H1 (cell line): ENCODE measurements at regions not wholly inside any gene's neighbourhood (a gene's known extent, or its start where the extent isn't known, plus 50 kb on each side); places are given as distances from the start of the nearest gene placed in this dataset.
A peak's percentile ranks its signal among the peaks of the same experiment; 100 is the strongest.

Experiments
- CTCF ChIA-PET: fragments of 300-600 bp; sonication (Branson Sonifier 250); formaldehyde crosslinking; loops from one replicate; lab custom pipeline; 2021; ENCODE audit not compliant: partially characterized antibody; lab: Charles Lee
- POLR2A ChIA-PET: fragments of 300-600 bp; sonication (Branson Sonifier 250); formaldehyde crosslinking; loops from one replicate; lab custom pipeline; 2021; ENCODE audit warnings: inconsistent platforms; ENCODE audit not compliant: partially characterized antibody; lab: Charles Lee
- DNase-seq, 2 experiments: peaks; one replicate each; pipeline versions ENCODE4 v3.0.0 to v3.0.0-alpha.2; 2010 to 2022; ENCODE audit warnings: low spot score in 2 of 2, low read depth in 1 of 2, mixed read lengths in 1 of 2
- FAIRE-seq: peaks from 2 replicates; lab custom pipeline; 2011; peaks lifted over from hg19 to GRCh38; lab: Jason Lieb, UNC
- H2AFZ ChIP-seq: 2 replicates; pipeline ENCODE4 v1.8.1; 2012; ENCODE audit warnings: low read length, inconsistent platforms
- H2AK5ac ChIP-seq: 2 replicates; pipeline ENCODE4 v1.6.1; 2013; ENCODE audit warnings: low read depth, low read length
- H2BK120ac ChIP-seq: replicated peaks from 2 replicates; pipeline ENCODE3; 2013; ENCODE audit warnings: low read depth, low read length, inconsistent platforms
- H2BK12ac ChIP-seq: 2 replicates; pipeline ENCODE4 v1.6.1; 2013; ENCODE audit warnings: low read depth, low read length
- H2BK15ac ChIP-seq: 2 replicates; pipeline ENCODE4 v1.6.1; 2013; ENCODE audit warnings: low read length
- H2BK20ac ChIP-seq: 2 replicates; pipeline ENCODE4 v1.6.1; 2013; ENCODE audit warnings: low read length
- H2BK5ac ChIP-seq: 2 replicates; pipeline ENCODE4 v1.6.1; 2013; ENCODE audit warnings: low read depth, low read length
- H3K14ac ChIP-seq: 2 replicates; pipeline ENCODE4 v1.6.1; 2013; ENCODE audit warnings: inconsistent platforms; ENCODE audit not compliant: insufficient read length
- H3K18ac ChIP-seq: 2 replicates; pipeline ENCODE4 v1.6.1; 2013; ENCODE audit warnings: low read length; ENCODE audit errors: extremely low read depth
- H3K23ac ChIP-seq: 2 replicates; pipeline ENCODE4 v1.6.1; 2013; ENCODE audit warnings: inconsistent platforms; ENCODE audit not compliant: insufficient read length
- H3K23me2 ChIP-seq: 2 replicates; pipeline ENCODE4 v1.6.1; 2013; ENCODE audit warnings: low read depth, low read length
- H3K27ac ChIP-seq: 2 replicates; pipeline ENCODE4 v1.6.1; 2011; ENCODE audit warnings: low read depth, low read length, inconsistent platforms
- H3K27me3 ChIP-seq, 4 experiments: replicated peaks in 1 of 4; 1 replicate in 1 of 4; 2 replicates in 3 of 4; pipeline versions ENCODE4 v1.6.1 to v1.8.1; 2011 to 2013; ENCODE audit warnings: low read length in 3 of 4, mild to moderate bottlenecking in 3 of 4, inconsistent platforms in 2 of 4, mixed read lengths in 2 of 4, moderate library complexity in 1 of 4; ENCODE audit not compliant: control insufficient read depth in 3 of 4, insufficient read depth in 3 of 4; ENCODE audit errors: extremely low read depth in 1 of 4
- H3K36me3 ChIP-seq, 4 experiments: 2 replicates each; pipeline versions ENCODE4 v1.6.1 to v1.8.1; 2011 to 2013; ENCODE audit warnings: mild to moderate bottlenecking in 4 of 4, low read length in 3 of 4, moderate library complexity in 2 of 4, control low read depth in 1 of 4, inconsistent platforms in 1 of 4; ENCODE audit not compliant: insufficient read depth in 4 of 4, control insufficient read depth in 2 of 4
- H3K4ac ChIP-seq: replicated peaks from 2 replicates; pipeline ENCODE3; 2013; ENCODE audit warnings: low read length, low read depth, mixed read lengths, inconsistent platforms; ENCODE audit not compliant: insufficient read length
- H3K4me1 ChIP-seq, 4 experiments: replicated peaks in 1 of 4; 1 replicate in 1 of 4; 2 replicates in 3 of 4; pipeline versions ENCODE4 v1.6.1 to v1.8.1; 2011 to 2013; ENCODE audit warnings: low read length in 3 of 4, inconsistent platforms in 2 of 4, mixed read lengths in 1 of 4; ENCODE audit not compliant: insufficient read depth in 4 of 4, control insufficient read depth in 3 of 4
- H3K4me2 ChIP-seq, 2 experiments: 2 replicates each; pipeline versions ENCODE4 v1.6.1 to v1.8.1; 2011 to 2013; ENCODE audit warnings: low read depth in 2 of 2, low read length in 2 of 2, control low read depth in 1 of 2, inconsistent platforms in 1 of 2, mild to moderate bottlenecking in 1 of 2; ENCODE audit not compliant: insufficient read depth in 1 of 2
- H3K4me3 ChIP-seq, 4 experiments: fragments of 200-600, 300-600 bp in 1 of 4; sonication (generic), shearing (Covaris generic), sonication (Bioruptor Twin) in 1 of 4; 2 replicates each; pipeline versions ENCODE4 v1.5.1 to v1.8.1; 2011 to 2016; ENCODE audit warnings: low read length in 4 of 4, low read depth in 3 of 4, control low read depth in 2 of 4, inconsistent platforms in 2 of 4, mild to moderate bottlenecking in 2 of 4, mixed read lengths in 1 of 4, moderate library complexity in 1 of 4; ENCODE audit not compliant: insufficient read depth in 2 of 4; ENCODE audit errors: extremely low read depth in 1 of 4
- H3K56ac ChIP-seq: replicated peaks from 2 replicates; pipeline ENCODE3; 2013; ENCODE audit warnings: low read depth, mild to moderate bottlenecking, mixed read lengths, low read length, inconsistent platforms; ENCODE audit not compliant: insufficient read length
- H3K79me1 ChIP-seq: 2 replicates; pipeline ENCODE4 v1.6.1; 2013; ENCODE audit warnings: low read depth, low read length, control low read depth
- H3K79me2 ChIP-seq, 2 experiments: 2 replicates each; pipeline versions ENCODE4 v1.6.1 to v1.8.1; 2012 to 2013; ENCODE audit warnings: low read length in 2 of 2, mild to moderate bottlenecking in 2 of 2, inconsistent platforms in 1 of 2; ENCODE audit not compliant: insufficient read depth in 2 of 2, control insufficient read depth in 1 of 2
- H3K9ac ChIP-seq, 4 experiments: replicated peaks in 1 of 4; 1 replicate in 1 of 4; 2 replicates in 3 of 4; pipeline versions ENCODE4 v1.6.1 to v1.8.1; 2011 to 2013; ENCODE audit warnings: low read depth in 3 of 4, low read length in 3 of 4, control low read depth in 2 of 4, mild to moderate bottlenecking in 2 of 4, moderate library complexity in 2 of 4, inconsistent platforms in 1 of 4; ENCODE audit errors: extremely low read depth in 1 of 4
- H3K9me3 ChIP-seq, 2 experiments: 2 replicates each; pipeline versions ENCODE4 v1.6.1 to v1.8.1; 2012 to 2013; ENCODE audit warnings: mild to moderate bottlenecking in 2 of 2, moderate library complexity in 2 of 2, control low read depth in 1 of 2, inconsistent platforms in 1 of 2, low read depth in 1 of 2, low read length in 1 of 2, mixed read lengths in 1 of 2; ENCODE audit not compliant: insufficient read depth in 2 of 2
- H4K20me1 ChIP-seq, 2 experiments: replicated peaks in 1 of 2; 2 replicates each; pipeline versions ENCODE3 to v1.8.1; 2011 to 2013; ENCODE audit warnings: inconsistent platforms in 2 of 2, low read length in 2 of 2, mild to moderate bottlenecking in 1 of 2; ENCODE audit not compliant: insufficient read depth in 2 of 2, control insufficient read depth in 1 of 2
- H4K5ac ChIP-seq: 2 replicates; pipeline ENCODE4 v1.6.1; 2013; ENCODE audit warnings: low read length, low read depth, mixed read lengths, inconsistent platforms; ENCODE audit not compliant: insufficient read length
- H4K8ac ChIP-seq: 2 replicates; pipeline ENCODE4 v1.8.0; 2013; ENCODE audit warnings: mild to moderate bottlenecking, moderate library complexity, low read length, inconsistent platforms; ENCODE audit not compliant: insufficient read depth; ENCODE audit errors: extremely low read depth
- H4K91ac ChIP-seq: replicated peaks from 2 replicates; pipeline ENCODE3; 2013; ENCODE audit warnings: low read length, mixed read lengths, inconsistent platforms; ENCODE audit not compliant: insufficient read length
- CREB1 ChIP-seq: IDR thresholded peaks from 2 replicates; pipeline ENCODE4 v1.6.1; 2012; ENCODE audit warnings: inconsistent platforms
- EGR1 ChIP-seq: IDR thresholded peaks from 2 replicates; pipeline ENCODE4 v1.6.1; 2011; ENCODE audit warnings: low read depth, low read length, borderline replicate concordance
- MAFK ChIP-seq: IDR thresholded peaks from 2 replicates; pipeline ENCODE4 v1.6.1; 2012; ENCODE audit warnings: low read depth, mild to moderate bottlenecking, improper control_type of control experiment, low read length
- RXRA ChIP-seq: IDR thresholded peaks from 2 replicates; pipeline ENCODE4 v1.6.1; 2011; ENCODE audit warnings: low read depth, mild to moderate bottlenecking, low read length, moderate library complexity; ENCODE audit not compliant: insufficient read depth
- SRF ChIP-seq: IDR thresholded peaks from 2 replicates; pipeline ENCODE4 v1.6.1; 2011; ENCODE audit warnings: mild to moderate bottlenecking, low read depth, low read length, moderate library complexity
- WGBS, 2 experiments: shearing (Covaris generic) in 1 of 2; methylation state at CpG; one replicate each; pipeline versions ENCODE4 v1.1.6 to v1.1.7; 2013 to 2015; ENCODE audit warnings: low lambda C conversion rate in 2 of 2, mixed read lengths in 2 of 2, inconsistent platforms in 1 of 2, low coverage in 1 of 2, missing lambda C conversion rate in 1 of 2; ENCODE audit not compliant: insufficient replicate concordance in 2 of 2, insufficient coverage in 1 of 2, insufficient read length in 1 of 2; ENCODE audit errors: extremely low coverage in 1 of 2, missing lambda C conversion rate in 1 of 2; 5-methylcytosine and 5-hydroxymethylcytosine counted together
- TF ChIP-seq, protein P1 (sequence below): IDR thresholded peaks from 2 replicates; pipeline ENCODE4 v1.6.1; 2012; ENCODE audit warnings: inconsistent platforms

DNA sequence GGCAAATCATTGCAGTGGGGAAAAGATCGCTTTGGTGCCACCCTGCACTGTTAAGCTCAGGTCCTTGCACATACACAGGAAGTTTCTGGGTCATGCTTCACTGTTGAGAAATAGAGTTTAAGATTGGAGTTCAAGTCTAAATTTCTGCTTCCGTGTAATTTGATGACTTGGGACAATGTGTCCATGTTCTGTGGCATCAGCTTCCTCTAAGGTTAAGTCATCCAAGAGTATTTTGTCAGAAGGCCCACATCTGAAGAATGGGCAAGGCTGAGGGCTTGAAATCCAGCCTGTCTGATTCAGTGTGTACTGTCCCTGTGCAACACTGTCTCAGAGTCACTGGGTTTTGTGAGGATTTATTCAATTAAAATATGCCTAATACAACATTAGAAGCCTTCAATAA is 880.7 kb downstream of the SUCLG1 start:
- DNase-seq: no peak
- peak overlapping the region; percentile 8; the same call in 1 of the 2 replicates for H2AFZ ChIP-seq

More for the DNA sequence above, 880.7 kb downstream of the SUCLG1 start:
- no peak overlapping the region for H4K5ac ChIP-seq
- H3K4me1 ChIP-seq: no peaks in the 10 kb centered on the region
- no peaks in the 10 kb centered on the region for H3K23me2 ChIP-seq
- no peak overlapping the region for H4K91ac ChIP-seq
- WGBS, 2 experiments: 93% methylated on average over 2 of the region's 2 CpGs; no CpG with 5 or more reads in 1 of the 2 experiments
- H3K27ac ChIP-seq: no peak overlapping the region
- H2AK5ac ChIP-seq: no peak overlapping the region
- H3K18ac ChIP-seq: no peak overlapping the region
- H3K27me3 ChIP-seq: no peaks in the 10 kb centered on the region
- no peak overlapping the region for H2BK20ac ChIP-seq
- H3K9me3 ChIP-seq: no peaks in the 10 kb centered on the region
- no peak overlapping the region for H4K8ac ChIP-seq
- no peak for TF ChIP-seq MAFK
- TF ChIP-seq, protein P1, sequence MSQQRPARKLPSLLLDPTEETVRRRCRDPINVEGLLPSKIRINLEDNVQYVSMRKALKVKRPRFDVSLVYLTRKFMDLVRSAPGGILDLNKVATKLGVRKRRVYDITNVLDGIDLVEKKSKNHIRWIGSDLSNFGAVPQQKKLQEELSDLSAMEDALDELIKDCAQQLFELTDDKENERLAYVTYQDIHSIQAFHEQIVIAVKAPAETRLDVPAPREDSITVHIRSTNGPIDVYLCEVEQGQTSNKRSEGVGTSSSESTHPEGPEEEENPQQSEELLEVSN: no peak
- no peak for TF ChIP-seq EGR1
- no peak for TF ChIP-seq SRF
- TF ChIP-seq RXRA: no peak
- TF ChIP-seq CREB1: no peak
- H3K36me3 ChIP-seq: no peaks in the 10 kb centered on the region
- H3K4ac ChIP-seq: no peak overlapping the region
- H3K56ac ChIP-seq: no peak overlapping the region
- no peak overlapping the region for H2BK15ac ChIP-seq
- H3K79me1 ChIP-seq: no peaks in the 10 kb centered on the region
- no peak overlapping the region for H3K4me3 ChIP-seq
- CTCF ChIA-PET: interaction anchor here (0.6 kb wide), 2 partner anchors 55 to 107 kb away, joined by 3 read pairs; no protein-coding TSS in a partner anchor
- H3K79me2 ChIP-seq: no peaks in the 10 kb centered on the region
- no peak overlapping the region for H2BK12ac ChIP-seq
- no peak overlapping the region for H2BK5ac ChIP-seq
- H2BK120ac ChIP-seq: no peak overlapping the region
- no peak overlapping the region for H3K9ac ChIP-seq
- H3K14ac ChIP-seq: no peak overlapping the region
- H4K20me1 ChIP-seq: no peaks in the 10 kb centered on the region
- H3K23ac ChIP-seq: no peak overlapping the region
- no peak for FAIRE-seq
- H3K4me2 ChIP-seq: no peak overlapping the region
- POLR2A ChIA-PET: no interaction called here
